ENCODE measurements at regions not wholly inside any gene's neighbourhood (a gene's known extent, or its start where the extent isn't known, plus 50 kb on each side); places are given as distances from the start of the nearest gene placed in this dataset.

GRCh38 chr2:206845877-206846276 lies 80.5 kb downstream of the FASTKD2 start:
- no peak for DNase-seq

GRCh38 chr2:206846331-206846730 lies 80.9 kb downstream of the FASTKD2 start:
- no peak for DNase-seq

- DNase-seq: no peak
Measured at GRCh38 chr2:206846981-206847834, 81.8 kb downstream of the FASTKD2 start.

GRCh38 chr2:206850369-206850768 lies 85.0 kb downstream of the FASTKD2 start:
- no peak for DNase-seq

- no peak for DNase-seq
Measured at GRCh38 chr2:206851521-206851920, 86.1 kb downstream of the FASTKD2 start.

- DNase-seq: no peak
Measured at GRCh38 chr2:206853915-206854314, 85.4 kb upstream of the CPO start.

- no peak for DNase-seq
Measured at GRCh38 chr2:206855585-206856433, 83.5 kb upstream of the CPO start.

GRCh38 chr2:206856513-206856912 lies 82.8 kb upstream of the CPO start:
- DNase-seq: peak; percentile 48

- DNase-seq: no peak
Measured at GRCh38 chr2:206858687-206859329, 80.5 kb upstream of the CPO start.

GRCh38 chr2:206859330-206859739 lies 80.0 kb upstream of the CPO start:
- DNase-seq: no peak

GRCh38 chr2:206863196-206863595 lies 76.1 kb upstream of the CPO start:
- peak; percentile 3 for DNase-seq

- no peak for DNase-seq
Measured at GRCh38 chr2:206863716-206864115, 75.6 kb upstream of the CPO start.

- DNase-seq: no peak
Measured at GRCh38 chr2:206867006-206867405, 72.3 kb upstream of the CPO start.

- DNase-seq: no peak
Measured at GRCh38 chr2:206869824-206870495, 69.4 kb upstream of the CPO start.

- DNase-seq: no peak
Measured at GRCh38 chr2:206873423-206873822, 65.9 kb upstream of the CPO start.

- no peak for DNase-seq
Measured at GRCh38 chr2:206875701-206876100, 63.6 kb upstream of the CPO start.

GRCh38 chr2:206876216-206876860 lies 63.0 kb upstream of the CPO start:
- DNase-seq: no peak

- DNase-seq: no peak
Measured at GRCh38 chr2:206881708-206882410, 57.5 kb upstream of the CPO start.

- no peak for DNase-seq
Measured at GRCh38 chr2:206886696-206887095, 52.6 kb upstream of the CPO start.

- DNase-seq: no peak
Measured at GRCh38 chr2:206887745-206888144, 51.6 kb upstream of the CPO start.

Data from fibroblast of skin of abdomen (primary cell).